NCI-H2081 (cell line): ENCODE measurements at regions not wholly inside any gene's neighbourhood (a gene's known extent, or its start where the extent isn't known, plus 50 kb on each side); places are given as distances from the start of the nearest gene placed in this dataset.
"Not testable (repeated sequence)": the region's sequence is repeated elsewhere in the genome, so short reads cannot be mapped to it uniquely, and the experiment has no call there.

Experiments used
- DNase-seq, 2 experiments: peaks; one replicate each; lab custom pipeline; 2025; lab: John Stamatoyannopoulos, UW

GRCh38 chr12:60195483-60195882 lies 599.7 kb downstream of the SLC16A7 start:
- no peak for DNase-seq

- DNase-seq = no peak
Observed at GRCh38 chr12:60196366-60196765, 600.5 kb downstream of the SLC16A7 start.

GRCh38 chr12:60197589-60197988 lies 601.8 kb downstream of the SLC16A7 start:
- no peak for DNase-seq

- DNase-seq = no peak
Observed at GRCh38 chr12:60201891-60202290, 606.1 kb downstream of the SLC16A7 start.

- no peak for DNase-seq
Observed at GRCh38 chr12:60205500-60205899, 609.7 kb downstream of the SLC16A7 start.

GRCh38 chr12:60209521-60209920 lies 613.7 kb downstream of the SLC16A7 start:
- DNase-seq = no peak

GRCh38 chr12:60209933-60210332 lies 614.1 kb downstream of the SLC16A7 start:
- DNase-seq = no peak

- DNase-seq = no peak
Observed at GRCh38 chr12:60210756-60211155, 614.9 kb downstream of the SLC16A7 start.

- no peak for DNase-seq
Observed at GRCh38 chr12:60211244-60211643, 615.4 kb downstream of the SLC16A7 start.

GRCh38 chr12:60212159-60213000 lies 616.6 kb downstream of the SLC16A7 start:
- DNase-seq = no peak

GRCh38 chr12:60213272-60213671 lies 617.4 kb downstream of the SLC16A7 start:
- DNase-seq = not testable (repeated sequence)

- no peak for DNase-seq
Observed at GRCh38 chr12:60216226-60216625, 620.4 kb downstream of the SLC16A7 start.

GRCh38 chr12:60223242-60223641 lies 627.4 kb downstream of the SLC16A7 start:
- DNase-seq = no peak

GRCh38 chr12:60225216-60226000 lies 629.6 kb downstream of the SLC16A7 start:
- no peak for DNase-seq

- DNase-seq = no peak
Observed at GRCh38 chr12:60227916-60228315, 632.1 kb downstream of the SLC16A7 start.

GRCh38 chr12:60230056-60230455 lies 634.2 kb downstream of the SLC16A7 start:
- no peak for DNase-seq

- DNase-seq = no peak
Observed at GRCh38 chr12:60231303-60231702, 635.5 kb downstream of the SLC16A7 start.

GRCh38 chr12:60231976-60232907 lies 636.4 kb downstream of the SLC16A7 start:
- DNase-seq = no peak

- not testable (repeated sequence) for DNase-seq
Observed at GRCh38 chr12:60234611-60235195, 638.9 kb downstream of the SLC16A7 start.

- DNase-seq = no peak
Observed at GRCh38 chr12:60235261-60235660, 639.4 kb downstream of the SLC16A7 start.

- not testable (repeated sequence) for DNase-seq
Observed at GRCh38 chr12:60236416-60236815, 640.6 kb downstream of the SLC16A7 start.

- DNase-seq = no peak
Observed at GRCh38 chr12:60240891-60241290, 645.1 kb downstream of the SLC16A7 start.
